Stomach (tissue), 4 donors: ENCODE measurements at regions not wholly inside any gene's neighbourhood (a gene's known extent, or its start where the extent isn't known, plus 50 kb on each side); places are given as distances from the start of the nearest gene placed in this dataset.

Experiments
- EP300 ChIP-seq: sonication (generic); formaldehyde crosslinking; IDR thresholded peaks from one replicate; pipeline ENCODE4 v1.6.1; 2017; ENCODE audit warnings: antibody characterized with exemption
- POLR2A ChIP-seq, 4 donors: fragments of 450-650 bp; IDR thresholded peaks; one replicate each; pipeline ENCODE4 v1.6.1; 2016; ENCODE audit warnings: antibody characterized with exemption in 4 of 4, control low read depth in 2 of 4, mild to moderate bottlenecking in 1 of 4, moderate library complexity in 1 of 4
- POLR2AphosphoS5 ChIP-seq, 3 donors: sonication (generic); formaldehyde crosslinking; IDR thresholded peaks; one replicate each; pipeline ENCODE4 v1.6.1; 2016; ENCODE audit warnings: antibody characterized with exemption in 3 of 3
- TF ChIP-seq, protein P1 (sequence below), 7 experiments: fragments of 450-650 bp in 4 of 7; fragments of 200-600 bp in 3 of 7; sonication (generic) in 3 of 7; IDR thresholded peaks; one replicate each; pipeline ENCODE4 v1.5.1; 2016 to 2019; ENCODE audit warnings: antibody characterized with exemption in 7 of 7, control low read depth in 2 of 7, mild to moderate bottlenecking in 1 of 7

DNA sequence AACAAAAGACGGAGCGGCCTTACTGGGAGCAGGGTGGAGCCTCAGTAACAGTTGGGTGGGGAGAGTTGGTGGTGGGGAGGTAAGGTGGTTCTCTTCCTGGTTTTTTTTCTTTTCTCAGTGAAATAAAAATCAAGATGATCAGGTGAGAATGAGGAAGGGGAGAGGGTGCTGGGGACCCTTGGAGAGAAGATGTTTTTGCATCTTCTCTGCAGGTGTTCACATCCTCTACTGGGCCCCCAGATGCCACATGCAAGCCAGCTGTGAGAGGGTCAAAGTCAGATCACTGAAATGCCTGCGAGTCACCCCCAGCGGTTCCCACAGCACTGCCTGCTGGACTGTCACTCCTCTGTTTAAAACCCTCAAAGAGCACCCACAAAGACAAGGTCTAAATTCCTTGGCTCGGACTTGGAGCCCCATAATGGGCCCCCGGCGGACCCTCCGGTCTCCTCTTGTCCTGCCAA is 69.8 kb upstream of the FHL2 start:
- TF ChIP-seq, protein P1, sequence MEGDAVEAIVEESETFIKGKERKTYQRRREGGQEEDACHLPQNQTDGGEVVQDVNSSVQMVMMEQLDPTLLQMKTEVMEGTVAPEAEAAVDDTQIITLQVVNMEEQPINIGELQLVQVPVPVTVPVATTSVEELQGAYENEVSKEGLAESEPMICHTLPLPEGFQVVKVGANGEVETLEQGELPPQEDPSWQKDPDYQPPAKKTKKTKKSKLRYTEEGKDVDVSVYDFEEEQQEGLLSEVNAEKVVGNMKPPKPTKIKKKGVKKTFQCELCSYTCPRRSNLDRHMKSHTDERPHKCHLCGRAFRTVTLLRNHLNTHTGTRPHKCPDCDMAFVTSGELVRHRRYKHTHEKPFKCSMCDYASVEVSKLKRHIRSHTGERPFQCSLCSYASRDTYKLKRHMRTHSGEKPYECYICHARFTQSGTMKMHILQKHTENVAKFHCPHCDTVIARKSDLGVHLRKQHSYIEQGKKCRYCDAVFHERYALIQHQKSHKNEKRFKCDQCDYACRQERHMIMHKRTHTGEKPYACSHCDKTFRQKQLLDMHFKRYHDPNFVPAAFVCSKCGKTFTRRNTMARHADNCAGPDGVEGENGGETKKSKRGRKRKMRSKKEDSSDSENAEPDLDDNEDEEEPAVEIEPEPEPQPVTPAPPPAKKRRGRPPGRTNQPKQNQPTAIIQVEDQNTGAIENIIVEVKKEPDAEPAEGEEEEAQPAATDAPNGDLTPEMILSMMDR (IDR thresholded peaks at IDR 0.05), result no peak
- TF ChIP-seq POLR2AphosphoS5 (IDR thresholded peaks at IDR 0.05) (no peak), POLR2A (IDR thresholded peaks at IDR 0.05) (no peak), EP300 (no peak)
